ENCODE measurements at regions not wholly inside any gene's neighbourhood (a gene's known extent, or its start where the extent isn't known, plus 50 kb on each side); places are given as distances from the start of the nearest gene placed in this dataset.

GRCh38 chrX:22395372-22395771, 122.7 kb downstream of the CBLL2 start:
- no peak for DNase-seq (ENCODE audit: low read depth)

GRCh38 chrX:22396408-22396807, 123.7 kb downstream of the CBLL2 start:
- DNase-seq (ENCODE audit: low read depth): no peak

- no peak for DNase-seq (ENCODE audit: low read depth)
Measured at GRCh38 chrX:22397566-22397965, 124.9 kb downstream of the CBLL2 start.

- DNase-seq (ENCODE audit: low read depth): no peak
Measured at GRCh38 chrX:22399437-22400192, 126.9 kb downstream of the CBLL2 start.

GRCh38 chrX:22404297-22404696, 131.6 kb downstream of the CBLL2 start:
- no peak for DNase-seq (ENCODE audit: low read depth)

- DNase-seq (ENCODE audit: low read depth): no peak
Measured at GRCh38 chrX:22406201-22406737, 133.6 kb downstream of the CBLL2 start.

GRCh38 chrX:22409418-22409817, 136.7 kb downstream of the CBLL2 start:
- DNase-seq (ENCODE audit: low read depth): no peak

- no peak for DNase-seq (ENCODE audit: low read depth)
Measured at GRCh38 chrX:22424122-22424915, 151.6 kb downstream of the CBLL2 start.

GRCh38 chrX:22424919-22425318, 152.2 kb downstream of the CBLL2 start:
- DNase-seq (ENCODE audit: low read depth): no peak

- no peak for DNase-seq (ENCODE audit: low read depth)
Measured at GRCh38 chrX:22429704-22430103, 157.0 kb downstream of the CBLL2 start.

GRCh38 chrX:22430701-22431100, 158.0 kb downstream of the CBLL2 start:
- no peak for DNase-seq (ENCODE audit: low read depth)

- DNase-seq (ENCODE audit: low read depth): no peak
Measured at GRCh38 chrX:22433292-22434070, 160.8 kb downstream of the CBLL2 start.

- no peak for DNase-seq (ENCODE audit: low read depth)
Measured at GRCh38 chrX:22445880-22446279, 173.2 kb downstream of the CBLL2 start.

GRCh38 chrX:22462959-22463358, 190.2 kb downstream of the CBLL2 start:
- no peak for DNase-seq (ENCODE audit: low read depth)

GRCh38 chrX:22467571-22467970, 194.9 kb downstream of the CBLL2 start:
- no peak for DNase-seq (ENCODE audit: low read depth)

- no peak for DNase-seq (ENCODE audit: low read depth)
Measured at GRCh38 chrX:22481436-22481835, 208.7 kb downstream of the CBLL2 start.

- no peak for DNase-seq (ENCODE audit: low read depth)
Measured at GRCh38 chrX:22486296-22486695, 213.6 kb downstream of the CBLL2 start.

GRCh38 chrX:22516893-22517292, 244.2 kb downstream of the CBLL2 start:
- DNase-seq (ENCODE audit: low read depth): no peak

- no peak for DNase-seq (ENCODE audit: low read depth)
Measured at GRCh38 chrX:22520128-22520828, 247.6 kb downstream of the CBLL2 start.

GRCh38 chrX:22526339-22526738, 253.6 kb downstream of the CBLL2 start:
- peak; percentile 35 for DNase-seq (ENCODE audit: low read depth)

- DNase-seq (ENCODE audit: low read depth): no peak
Measured at GRCh38 chrX:22527302-22527701, 254.6 kb downstream of the CBLL2 start.

GRCh38 chrX:22533898-22534297, 261.2 kb downstream of the CBLL2 start:
- DNase-seq (ENCODE audit: low read depth): no peak

Data from non-pigmented ciliary epithelial cell (primary cell).